Stimulated activated CD4-positive, alpha-beta T cell treated with anti-CD3 and anti-CD28 coated beads, Interleukin-2, amount 100 ng/mL, for 48 hours (primary cell): ENCODE measurements at regions not wholly inside any gene's neighbourhood (a gene's known extent, or its start where the extent isn't known, plus 50 kb on each side); places are given as distances from the start of the nearest gene placed in this dataset.
"Not testable (repeated sequence)": the region's sequence is repeated elsewhere in the genome, so short reads cannot be mapped to it uniquely, and the experiment has no call there.

Experiments
- DNase-seq, 2 donors: peaks; one replicate each; pipeline ENCODE4 v3.0.0-alpha.2; 2020

DNA sequence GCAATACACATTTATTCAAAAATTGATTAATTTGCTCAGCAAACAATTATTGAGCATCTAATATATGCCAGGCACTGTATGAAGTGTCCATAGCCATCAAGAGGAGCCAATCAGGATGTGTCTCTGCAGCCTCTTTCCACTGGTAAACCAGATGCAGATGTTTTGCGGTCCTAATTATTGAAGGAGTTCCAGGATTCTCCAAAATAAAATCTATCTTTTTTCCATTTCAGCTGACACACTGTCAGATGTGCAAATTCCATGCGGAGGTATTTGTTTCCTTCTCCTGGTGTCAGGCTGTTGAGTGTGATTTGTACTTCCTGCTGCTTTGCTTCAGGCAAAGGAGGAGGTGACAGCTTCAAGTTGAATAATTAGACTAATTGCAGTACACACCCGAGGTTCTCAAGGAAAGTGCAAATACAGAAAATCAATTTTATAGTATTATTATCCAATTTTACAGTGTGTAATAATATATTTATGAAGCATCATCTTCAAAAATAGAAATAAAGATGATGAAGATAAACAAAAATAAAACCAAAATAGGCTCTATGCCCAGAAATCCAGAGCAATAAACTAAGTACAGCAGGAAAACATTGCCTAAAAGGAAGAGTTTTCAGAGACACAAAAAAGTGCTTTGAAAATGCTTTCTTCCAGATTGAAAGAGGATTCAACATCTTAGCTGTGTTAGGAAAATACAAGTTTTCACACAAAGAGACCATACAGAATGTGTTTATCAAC lies 1352.9 kb upstream of the CHAC2 start:
- no peak for DNase-seq

DNA sequence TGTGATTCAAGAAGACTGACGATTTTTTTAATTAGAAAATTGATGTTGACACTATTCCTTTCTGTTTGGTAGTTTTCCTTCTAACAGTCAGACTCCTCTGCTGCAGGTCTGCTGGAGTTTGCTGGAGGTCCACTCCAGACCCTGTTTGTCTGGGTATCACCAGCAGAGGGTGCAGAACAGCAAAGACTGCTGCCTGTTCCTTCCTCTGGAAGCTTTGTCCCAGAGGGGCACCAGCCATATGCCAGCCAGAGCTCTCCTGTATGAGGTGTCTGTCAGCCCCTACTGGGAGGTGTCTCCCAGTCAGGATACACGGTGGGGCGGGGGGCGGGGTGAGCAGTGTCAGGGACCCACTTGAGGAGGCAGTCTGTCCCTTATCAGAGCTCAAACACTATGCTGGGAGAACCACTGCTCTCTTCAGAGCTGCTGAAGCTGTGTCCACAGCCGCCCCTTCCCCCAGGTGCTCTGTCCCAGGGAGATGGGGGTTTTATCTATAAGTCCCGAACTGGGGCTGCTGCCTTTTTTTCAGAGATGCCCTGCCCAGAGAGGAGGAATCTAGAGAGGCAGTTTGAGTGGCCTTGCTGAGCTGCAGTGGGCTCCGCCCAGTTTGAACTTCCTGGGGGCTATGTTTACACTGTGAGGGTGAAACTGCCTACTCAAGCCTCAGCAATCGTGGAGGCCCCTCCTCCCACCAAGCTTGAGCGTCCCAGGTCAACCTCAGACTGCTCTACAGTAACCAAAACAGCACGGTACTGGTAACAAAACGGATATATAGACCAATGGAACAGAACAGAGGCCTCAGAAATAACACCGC lies 1358.1 kb upstream of the CHAC2 start:
- not testable (repeated sequence) for DNase-seq

DNA sequence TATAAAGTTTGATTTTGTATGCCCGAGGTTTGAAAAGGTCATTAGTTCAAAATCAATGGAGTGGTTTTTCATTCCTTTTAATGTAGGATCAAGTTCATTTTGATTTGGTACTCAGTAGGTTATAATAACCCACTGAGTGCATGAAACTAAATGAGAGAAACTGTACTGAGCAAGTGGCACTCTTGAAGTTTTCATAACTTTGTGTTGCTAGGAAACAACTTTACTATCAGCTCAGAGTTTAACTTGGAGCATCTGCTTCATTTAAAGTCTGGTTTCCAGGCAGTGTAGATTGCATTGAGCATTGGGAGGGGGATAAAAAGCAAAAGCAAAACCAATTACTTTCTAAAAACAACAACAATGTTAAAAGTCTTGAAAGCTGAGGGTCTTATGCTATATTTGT lies 1361.6 kb upstream of the CHAC2 start:
- no peak for DNase-seq

DNA sequence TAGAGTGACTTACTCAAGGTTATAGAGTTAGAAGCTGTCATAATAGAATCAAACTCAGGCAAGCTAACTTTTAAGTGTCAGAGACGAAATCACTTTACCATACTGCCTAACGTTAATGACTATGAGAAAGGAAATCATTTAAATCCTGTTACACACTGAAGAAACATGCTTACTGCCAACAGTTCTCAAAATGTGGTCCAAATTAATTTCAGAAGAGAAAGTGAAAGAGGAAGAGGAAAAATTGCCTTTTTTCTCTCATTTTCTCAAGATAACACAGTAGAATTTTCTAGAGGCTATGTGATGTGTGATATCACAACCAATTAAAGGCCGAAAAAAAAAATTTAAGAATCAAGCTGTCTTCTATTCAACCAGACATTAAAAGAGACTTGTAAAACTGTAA lies 1362.7 kb upstream of the CHAC2 start:
- DNase-seq = no peak

DNA sequence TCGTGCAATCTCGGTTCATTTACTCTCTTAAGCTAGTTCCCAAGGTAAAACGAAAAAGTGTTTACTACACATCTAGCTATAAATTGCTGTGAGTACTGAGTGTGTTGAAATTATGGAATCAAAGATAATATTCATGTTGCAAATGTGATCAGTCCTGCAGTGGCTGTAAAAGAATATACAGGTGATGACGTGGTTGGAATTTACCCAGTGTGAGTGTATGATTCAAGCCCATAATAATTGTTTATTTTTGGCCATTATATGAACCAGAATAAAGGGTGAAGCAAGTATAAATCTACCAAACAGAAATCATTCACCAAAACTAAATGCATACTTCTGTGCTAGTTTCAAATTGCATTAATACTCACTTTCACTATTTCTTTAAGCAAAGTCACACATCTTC lies 1363.6 kb upstream of the CHAC2 start:
- DNase-seq = no peak

DNA sequence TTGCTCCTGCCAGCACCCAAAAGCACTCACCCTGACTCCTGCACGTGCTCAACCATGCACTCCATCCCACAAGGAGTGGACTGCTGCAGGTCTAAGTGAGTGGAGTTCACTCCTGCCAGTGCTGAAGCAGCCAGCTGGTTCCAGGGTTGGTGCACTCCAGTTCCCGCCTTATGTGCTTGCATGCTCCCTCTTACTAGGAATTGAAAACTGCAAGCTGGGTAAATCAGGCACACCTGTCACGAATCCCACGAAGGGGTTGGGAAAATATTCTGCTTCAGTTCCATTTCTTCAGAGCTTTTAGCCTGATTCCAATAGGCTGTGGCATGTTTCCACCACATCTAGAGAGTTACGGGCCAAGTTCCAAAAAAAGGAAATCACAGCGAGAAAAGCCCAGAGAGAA lies 1365.5 kb upstream of the CHAC2 start:
- DNase-seq = no peak

DNA sequence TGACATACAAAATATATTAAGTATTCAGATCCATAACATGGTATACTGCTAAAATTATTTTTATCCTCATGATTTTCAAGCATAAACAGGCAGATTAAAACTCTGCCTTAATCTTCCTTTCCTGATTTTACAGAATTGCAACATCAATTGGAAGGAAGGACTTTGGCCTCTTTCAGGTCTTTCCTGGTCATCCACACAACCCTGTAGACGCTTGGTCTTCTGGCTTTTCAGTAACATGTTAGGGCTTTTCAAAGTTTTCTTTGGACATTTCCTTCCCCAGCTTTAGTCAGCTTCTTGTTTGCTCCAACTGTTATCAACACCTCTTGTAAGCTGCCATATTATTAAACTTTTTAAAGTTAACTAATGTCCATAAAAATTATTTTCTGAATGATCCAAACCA lies 1364.9 kb upstream of the NRXN1 start:
- no peak for DNase-seq

DNA sequence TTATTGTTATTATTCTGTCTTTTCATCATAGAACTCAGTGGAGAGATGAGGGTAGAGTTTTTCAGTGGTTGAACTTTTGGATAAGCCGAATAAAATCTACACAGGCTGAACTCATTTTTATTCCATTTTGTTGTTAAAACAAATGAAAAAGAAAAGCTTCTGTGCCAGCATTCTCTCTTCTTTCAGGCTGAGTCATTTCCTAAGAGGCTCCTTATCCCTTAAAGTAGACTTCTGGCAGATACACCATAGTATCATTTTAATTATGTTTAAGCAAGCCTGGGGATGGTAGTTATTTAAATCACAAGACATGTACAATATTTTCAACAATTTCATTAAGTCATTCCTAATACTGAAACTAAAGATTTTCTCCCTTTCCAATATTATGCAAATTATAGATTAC lies 1364.0 kb upstream of the NRXN1 start:
- DNase-seq = no peak

DNA sequence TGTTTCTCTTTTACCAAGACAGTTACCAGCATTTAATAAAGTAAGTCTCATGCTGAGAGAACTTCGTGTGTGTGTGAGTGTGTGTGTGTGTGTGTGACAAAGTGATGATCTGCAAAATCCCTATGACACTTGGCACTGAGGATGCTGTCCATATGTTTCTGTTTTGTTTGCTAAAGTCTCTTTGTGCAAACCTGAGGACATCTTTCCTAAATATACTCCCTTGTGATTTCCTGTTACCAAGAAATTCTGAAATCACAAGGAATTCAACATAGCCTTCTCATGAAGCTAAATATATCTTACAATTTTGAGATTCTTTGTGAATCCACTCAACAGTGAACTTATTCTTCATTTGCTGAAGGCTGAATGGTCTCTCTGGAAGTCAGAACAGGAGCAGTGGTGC lies 1359.7 kb upstream of the NRXN1 start:
- DNase-seq = no peak

DNA sequence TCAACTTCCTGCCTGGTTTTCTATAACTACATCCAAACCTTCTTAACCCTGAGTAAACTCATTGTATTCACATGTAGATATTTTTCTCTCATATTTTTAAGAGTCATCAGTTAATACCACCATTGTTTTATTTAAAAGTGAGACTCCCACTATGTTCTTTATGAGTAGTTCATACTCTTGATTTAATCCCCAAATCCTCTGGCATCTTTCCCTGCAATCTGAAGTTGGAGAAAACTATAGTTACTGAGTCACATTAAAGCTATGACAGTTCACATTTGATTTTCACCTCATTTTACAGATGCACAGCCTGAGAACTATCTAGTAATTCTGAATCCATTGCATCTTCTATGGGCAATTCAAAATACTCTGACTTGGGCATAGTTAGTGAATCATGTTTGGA lies 1358.7 kb upstream of the NRXN1 start:
- no peak for DNase-seq

DNA sequence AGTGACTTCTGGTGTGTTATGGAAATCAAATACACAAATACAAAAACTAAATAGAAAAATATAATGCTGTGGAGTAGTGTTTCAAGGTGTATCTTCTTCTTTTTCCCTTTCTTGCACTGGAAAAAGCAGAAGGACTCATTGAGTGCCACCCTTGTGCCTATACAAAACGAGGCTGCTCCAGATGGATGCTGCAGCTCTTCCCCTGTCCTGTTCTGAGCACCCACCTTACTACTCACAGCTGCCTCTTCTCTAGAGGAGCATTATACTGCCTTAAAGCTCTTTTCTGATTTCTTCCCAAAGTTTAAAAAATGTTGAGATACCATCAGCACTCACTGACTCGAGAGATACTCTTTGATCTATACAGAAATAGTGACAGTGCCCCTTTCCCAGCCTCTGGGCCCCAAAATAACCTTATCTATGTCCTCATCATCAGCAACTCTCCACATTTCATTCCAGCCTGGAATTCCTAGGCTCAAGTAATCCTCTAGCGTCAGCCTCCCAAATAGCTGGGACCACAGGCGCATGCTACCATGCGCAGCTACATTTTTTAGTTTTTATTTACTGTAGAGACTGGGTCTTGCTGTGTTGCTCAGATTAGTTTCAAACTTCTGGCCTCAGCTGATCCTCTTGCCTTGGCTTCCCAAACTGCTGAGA lies 1356.1 kb upstream of the NRXN1 start:
- DNase-seq = no peak

DNA sequence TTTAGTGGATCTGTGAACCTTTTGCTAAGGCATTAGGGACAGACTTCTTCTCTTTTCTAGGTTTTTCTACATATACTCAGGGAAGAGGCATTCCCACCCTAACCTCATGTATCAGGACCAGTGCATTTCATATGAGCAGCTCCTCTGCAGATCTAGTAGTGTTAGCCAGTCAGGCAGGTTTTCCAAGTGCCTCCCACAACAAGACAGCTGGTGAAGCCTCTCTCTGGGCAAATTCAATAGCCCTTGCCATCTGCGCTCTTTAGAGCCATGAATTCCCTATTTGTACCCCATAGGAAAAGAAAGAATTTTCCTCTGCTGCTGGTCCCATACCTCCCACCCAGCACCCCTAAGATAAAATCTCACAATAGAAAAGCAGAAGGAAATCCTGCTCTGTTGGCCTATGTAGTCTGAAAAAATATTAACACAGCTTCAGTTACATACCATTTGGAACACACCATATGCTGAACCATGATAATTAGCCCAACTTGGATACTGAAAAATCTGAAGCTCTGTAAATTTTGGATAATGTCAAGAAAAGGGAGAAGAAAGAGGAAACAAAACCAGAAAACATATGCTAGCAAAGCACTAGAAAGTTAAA lies 1354.6 kb upstream of the NRXN1 start:
- no peak for DNase-seq

DNA sequence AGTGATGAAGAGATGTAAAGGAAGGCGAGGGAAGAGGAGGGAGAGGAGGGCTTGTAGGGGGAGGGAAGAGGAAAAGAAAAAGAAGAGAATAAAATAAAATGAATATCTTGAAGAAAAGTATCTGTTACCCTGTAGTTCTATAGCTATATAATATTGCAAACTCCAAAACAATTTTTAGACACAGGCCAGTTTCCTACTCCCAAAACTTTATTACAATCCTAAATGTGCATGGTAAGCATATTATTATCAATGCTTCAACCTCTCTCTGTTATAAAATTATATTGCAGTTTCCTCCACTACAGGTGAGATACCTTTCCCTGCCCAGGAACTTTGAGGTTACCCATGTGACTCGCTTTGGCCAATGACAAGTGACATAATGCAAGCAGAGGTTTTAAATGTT lies 1351.6 kb upstream of the NRXN1 start:
- DNase-seq = no peak

DNA sequence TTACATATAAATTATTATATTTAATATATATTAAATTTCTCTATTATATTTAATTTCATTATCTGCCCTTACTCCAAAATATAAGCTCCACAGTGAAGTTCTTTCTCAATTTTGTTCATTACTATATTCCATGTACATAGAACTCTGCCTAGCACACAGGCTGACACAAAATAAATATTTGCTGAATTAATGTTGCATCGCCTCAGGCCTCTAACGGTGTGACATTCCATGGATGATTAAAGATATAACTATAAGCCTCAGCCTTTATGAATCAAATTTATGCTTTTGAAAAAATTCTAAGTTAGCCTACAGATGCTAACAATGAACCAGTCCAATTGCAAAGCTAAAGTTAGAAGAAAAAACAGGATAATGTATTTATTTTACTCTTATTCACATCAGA lies 1337.2 kb upstream of the NRXN1 start:
- DNase-seq = no peak

DNA sequence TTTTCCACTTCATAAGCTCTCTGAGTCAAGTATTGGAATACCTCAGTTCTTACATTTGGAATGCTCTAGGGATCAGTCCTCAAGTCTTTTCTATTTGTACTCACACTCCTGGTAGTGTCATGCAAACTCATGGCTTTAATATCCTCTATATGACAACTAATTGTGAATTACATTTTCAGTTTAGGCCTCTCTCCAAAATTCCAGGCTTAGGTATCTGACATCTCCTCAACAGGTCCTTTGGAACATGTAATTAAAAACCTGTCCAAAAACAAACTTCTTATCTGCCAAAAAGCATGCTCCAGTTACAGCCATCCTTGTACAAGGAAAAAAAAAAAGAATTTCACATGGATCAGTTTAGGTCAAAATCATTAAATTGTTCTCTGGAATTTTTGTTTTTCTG lies 1336.2 kb upstream of the NRXN1 start:
- no peak for DNase-seq

DNA sequence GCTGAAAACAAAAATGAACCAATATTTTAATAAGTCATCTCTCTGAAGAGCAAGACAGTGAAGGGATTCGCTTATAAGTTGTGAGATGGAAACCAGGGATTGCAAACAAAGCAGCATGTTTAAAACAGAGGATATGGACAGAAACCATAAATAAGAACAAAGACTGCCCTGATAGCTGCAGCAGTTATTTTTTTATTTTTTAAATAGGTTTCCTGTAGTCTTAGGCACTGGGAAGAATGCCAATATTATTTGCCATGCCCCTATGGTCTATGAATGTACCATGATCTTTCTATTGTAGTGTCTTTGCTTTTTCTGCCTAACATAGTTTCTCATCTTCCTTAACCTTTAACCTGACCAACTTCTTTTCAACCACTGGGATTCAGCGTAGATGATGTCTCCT lies 1334.0 kb upstream of the NRXN1 start:
- no peak for DNase-seq

DNA sequence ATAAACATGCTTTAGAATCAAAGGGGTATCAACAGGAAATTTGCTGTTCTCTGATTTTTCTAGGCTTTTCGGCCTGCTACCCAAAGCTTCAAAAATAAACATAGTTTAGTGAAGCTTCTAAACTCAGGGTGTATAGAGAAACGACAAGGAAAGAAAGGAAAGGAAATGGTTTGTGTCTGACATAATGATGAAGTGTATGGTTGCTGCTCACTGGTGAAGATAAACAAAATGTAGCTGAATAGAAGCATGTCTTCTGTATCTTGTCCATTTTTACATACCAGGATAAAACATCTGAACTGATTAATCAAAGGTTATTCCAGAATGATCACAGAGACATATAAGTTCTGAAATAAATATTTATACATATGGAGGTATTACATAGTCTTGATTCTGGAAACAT lies 1324.6 kb upstream of the NRXN1 start:
- DNase-seq = no peak

DNA sequence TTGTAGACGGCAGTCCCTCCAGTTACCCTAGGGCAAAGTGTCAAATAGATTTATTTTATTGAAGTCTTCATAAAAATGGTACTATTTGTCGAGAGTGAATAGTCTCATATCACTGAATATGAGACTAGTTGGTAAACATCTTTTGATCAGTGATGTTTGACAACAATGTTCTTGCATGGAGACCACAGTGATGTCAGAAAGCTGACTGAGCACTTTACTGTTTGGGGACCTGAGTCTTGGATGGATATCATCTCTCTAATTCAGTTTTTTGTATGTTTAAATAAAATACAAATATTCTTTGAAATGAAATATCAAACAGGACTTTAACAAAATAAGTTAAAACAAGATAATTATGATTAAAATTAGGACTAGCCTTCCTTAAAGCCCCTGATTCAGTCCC lies 1315.4 kb upstream of the NRXN1 start:
- DNase-seq = no peak

DNA sequence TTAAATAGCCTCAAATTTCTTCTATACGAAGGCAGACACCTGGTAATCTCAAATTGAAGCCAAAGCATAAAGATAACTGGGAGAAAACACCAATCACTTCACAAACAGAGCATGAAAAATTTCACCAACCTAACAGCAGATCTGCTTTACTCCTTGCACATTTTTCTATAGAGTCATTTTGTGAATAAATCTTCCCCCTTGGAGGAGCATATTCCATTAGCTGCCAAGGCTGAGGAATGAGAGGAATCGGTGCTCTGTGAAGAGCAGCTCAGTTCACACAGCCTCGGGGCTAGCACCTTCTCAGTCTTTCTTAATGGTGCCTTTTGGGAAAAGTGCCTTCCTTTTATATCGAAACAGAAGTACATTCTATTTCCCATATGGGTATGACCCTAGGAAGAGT lies 1313.7 kb upstream of the NRXN1 start:
- no peak for DNase-seq

DNA sequence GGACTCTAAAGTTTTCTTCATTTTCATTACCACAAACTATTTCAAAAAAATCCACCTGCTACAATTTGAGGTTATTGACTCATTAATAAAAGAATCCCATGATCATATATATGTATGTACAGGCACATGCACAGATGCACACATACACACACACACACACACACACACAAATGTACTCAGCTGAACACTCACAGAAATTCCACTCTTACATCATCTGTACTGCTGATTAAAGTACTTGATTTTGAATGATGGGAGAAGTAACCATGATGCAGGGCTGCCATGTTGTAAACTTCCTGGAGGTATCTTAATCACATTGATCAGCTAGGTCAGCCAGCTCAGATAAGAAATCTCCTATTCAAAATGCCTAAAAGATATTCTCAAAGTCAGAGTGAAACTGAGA lies 1313.2 kb upstream of the NRXN1 start:
- no peak for DNase-seq

DNA sequence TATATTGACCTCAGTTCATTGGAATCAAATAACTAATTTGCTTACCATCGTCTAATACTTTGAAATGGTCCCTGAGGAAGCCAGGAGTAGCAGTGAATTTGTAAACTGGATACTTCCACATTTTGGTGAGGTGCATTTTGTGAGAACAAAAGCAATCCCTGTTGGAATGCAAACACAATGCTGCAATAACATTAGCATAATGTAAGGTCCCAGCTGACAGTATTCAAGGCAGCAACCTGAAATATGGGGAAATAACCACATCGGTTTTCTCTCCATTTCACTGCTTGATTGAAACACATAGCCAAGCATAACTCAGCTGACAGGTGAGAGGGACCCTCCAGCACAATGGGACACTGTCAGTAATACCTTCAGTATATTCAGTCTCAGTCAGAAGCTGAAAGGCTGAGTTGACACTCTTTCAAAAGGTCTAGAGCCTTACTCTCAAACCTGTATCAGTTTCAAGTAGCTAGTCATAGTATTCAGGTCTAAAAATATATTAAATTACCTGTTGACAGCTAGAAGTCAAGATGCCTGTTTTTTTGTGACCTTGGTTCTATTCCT lies 1311.9 kb upstream of the NRXN1 start:
- DNase-seq = no peak

DNA sequence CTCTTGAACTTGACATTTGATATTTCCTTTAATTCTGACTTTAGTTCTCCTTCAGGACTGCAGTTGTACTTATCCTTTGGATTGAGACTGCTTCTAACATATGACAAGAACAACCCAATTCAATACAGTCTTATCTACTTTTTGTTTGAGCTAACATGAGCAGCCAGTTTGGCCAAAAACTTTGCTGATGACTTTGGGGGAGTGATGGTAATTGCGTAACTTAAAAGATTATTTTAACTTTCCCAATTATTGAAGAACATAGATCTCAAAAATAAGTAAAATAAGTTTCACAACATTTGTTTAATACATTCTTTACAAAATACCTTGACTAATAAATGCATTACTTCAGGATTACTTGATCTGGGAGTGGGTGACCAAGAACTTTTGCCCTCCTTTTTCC lies 1311.1 kb upstream of the NRXN1 start:
- no peak for DNase-seq

DNA sequence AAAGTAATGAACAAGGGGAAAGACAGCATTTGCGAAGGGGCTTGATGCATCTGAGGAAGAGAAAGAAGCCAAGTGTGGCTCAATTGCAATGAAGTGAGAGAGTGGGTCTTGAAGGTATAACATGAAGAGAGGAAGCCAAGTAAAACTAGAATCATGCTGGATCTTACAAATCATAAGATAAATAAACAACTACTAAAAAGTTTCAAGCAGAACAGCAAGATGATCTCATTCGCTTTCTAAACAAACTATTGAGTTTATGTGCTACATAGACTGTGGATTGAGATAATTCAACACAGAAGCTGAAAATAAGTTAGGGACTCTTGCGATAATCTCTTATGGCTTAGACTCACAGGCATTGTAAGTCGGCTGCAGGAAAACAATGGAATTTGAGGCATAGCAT lies 1310.5 kb upstream of the NRXN1 start:
- DNase-seq = no peak
